NCI-H1417 (cell line): ENCODE measurements at regions not wholly inside any gene's neighbourhood (a gene's known extent, or its start where the extent isn't known, plus 50 kb on each side); places are given as distances from the start of the nearest gene placed in this dataset.
A peak's percentile ranks its signal among the peaks of the same experiment; 100 is the strongest.

Source experiments
- DNase-seq, 3 experiments: peaks; one replicate each; lab custom pipeline; 2025; lab: John Stamatoyannopoulos, UW

DNA sequence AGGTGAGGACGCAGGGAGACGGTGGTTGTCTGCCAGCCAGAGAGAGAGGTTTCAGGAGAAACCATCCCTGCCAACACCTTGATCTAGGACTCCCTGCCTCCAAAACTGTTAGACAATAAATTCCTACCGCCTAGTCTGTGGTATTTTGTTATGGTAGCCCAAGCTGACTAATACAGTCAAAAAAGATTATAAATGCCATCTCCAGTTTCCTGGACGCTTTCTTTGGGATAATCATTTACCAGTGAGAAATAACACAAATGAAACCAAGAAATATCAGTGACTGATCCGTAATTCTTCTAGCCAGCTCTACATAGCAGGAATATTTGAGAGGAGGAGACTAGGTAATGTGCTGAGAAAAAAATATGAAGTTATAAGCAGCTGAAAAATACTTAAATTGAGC is 707.8 kb upstream of the LMCD1 start:
- no peak for DNase-seq

DNA sequence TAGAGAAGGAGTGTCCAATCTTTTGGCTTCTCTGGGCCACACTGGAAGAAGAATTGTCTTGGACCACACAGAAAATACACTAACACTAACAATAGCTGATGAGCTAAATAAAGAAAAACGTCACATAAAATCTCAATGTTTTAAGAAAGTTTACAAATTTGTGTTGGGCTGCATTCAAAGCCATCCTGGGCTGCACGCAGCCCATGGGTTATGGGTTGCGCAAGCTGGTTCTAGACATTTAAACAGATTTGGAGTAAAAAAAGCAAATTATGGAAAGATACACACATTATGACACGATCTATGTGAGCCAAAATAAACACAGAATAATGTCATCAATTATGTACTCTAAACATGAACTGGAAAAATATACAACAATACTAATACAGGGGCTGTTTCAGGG is 703.3 kb upstream of the LMCD1 start:
- no peak for DNase-seq

DNA sequence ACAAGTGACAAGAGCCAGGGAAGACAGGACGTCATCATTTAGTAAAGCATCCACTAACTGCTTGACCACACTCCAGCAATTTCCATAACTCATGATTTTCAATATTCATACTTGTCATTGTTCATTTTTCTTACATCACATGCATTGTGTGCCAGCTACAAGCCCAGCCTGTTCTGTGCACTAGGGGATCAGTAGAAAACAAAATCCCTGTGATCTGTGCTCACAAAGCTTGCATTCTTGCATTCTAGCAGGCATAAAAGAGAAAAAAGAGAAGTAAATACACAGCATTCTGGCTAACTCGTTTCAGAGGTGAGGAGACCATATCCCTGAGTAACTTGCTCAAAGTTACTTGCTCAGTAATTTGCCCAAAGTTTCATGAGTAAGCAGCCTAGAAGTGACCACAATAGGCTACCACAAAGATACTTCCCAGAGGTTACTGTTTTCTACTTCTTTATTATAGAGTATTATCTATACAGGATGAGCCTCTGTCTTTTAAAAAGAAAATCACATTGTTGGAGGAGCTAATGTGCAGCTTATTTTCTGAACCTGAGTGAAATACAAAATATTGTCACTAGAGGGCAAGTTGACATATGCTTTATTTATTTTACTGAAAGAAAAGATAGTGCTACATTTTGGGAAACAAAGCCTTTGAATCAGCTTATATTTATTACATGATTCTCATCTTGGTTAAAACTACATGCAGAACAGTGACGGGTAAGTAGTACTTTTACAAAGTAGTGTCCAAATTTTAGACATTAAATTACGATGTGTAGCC is 701.4 kb upstream of the LMCD1 start:
- peak in 2 of 3 experiments; percentile 19 to 25 for DNase-seq

DNA sequence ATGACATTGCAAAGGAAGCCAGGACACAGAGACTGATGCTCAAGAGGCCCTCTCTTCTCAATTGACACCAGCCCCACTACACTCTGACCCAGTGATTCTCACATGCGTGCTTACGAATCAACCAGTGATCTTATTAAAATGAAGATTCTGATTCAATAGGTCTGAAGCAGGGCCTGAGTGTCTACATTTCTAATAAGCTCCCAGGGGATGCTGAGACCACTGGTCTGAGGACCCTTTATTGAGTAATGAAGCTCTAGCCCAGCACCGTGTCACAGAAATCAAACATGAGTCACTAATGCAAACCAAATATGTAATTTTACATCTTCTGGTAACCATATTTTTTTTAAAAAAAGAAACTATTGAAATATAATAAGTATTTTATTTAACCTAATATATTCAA is 689.1 kb upstream of the LMCD1 start:
- peak in 1 of 3 experiments; percentile 2 for DNase-seq

- peak; percentile 4 to 84 (median 38) for DNase-seq
These were observed 688.3 kb upstream of the LMCD1 start for GRCh38 chr3:7813365-7813764.

GRCh38 chr3:7817239-7817638 is 684.4 kb upstream of the LMCD1 start:
- DNase-seq = no peak

DNA sequence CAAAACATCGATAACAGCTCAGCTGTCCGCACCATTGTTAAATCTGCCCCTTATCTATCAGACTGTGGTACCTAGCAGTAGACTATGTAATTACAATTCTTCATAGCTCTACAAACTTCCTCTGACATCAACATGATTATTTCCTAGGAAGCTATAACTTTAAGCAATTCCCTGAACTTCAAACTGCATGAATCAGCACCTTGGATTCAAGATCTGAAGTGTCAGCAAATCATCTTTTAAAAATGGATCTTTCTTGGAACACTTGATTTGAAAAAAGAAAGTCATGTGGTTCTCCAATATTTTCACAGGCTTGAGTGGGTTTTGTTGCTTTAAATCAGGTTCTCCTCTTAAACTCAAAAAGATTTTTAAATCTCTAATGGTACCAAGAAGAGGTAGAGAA is 680.7 kb upstream of the LMCD1 start:
- no peak for DNase-seq

GRCh38 chr3:7821858-7822257 is 679.8 kb upstream of the LMCD1 start:
- DNase-seq = no peak

GRCh38 chr3:7841451-7841850 is 660.2 kb upstream of the LMCD1 start:
- DNase-seq = no peak

DNA sequence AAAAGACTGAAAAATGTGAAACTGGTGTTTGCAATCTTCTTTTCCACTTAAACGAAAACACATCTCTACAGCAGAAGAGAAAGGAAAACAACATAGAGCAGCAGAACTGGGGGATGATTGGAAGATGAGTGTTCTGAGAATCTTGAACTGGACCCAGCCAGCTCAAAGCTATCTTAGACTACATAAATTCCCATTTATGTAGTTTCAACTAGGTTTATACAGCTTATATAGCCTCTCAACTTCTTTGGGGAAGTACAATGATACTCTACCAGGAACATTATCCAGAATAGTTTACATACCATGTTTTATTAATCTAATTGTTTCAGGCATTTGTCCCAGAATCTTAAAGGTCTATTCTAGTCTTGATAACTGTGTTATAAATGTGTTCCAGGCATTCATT is 658.2 kb upstream of the LMCD1 start:
- DNase-seq = no peak

GRCh38 chr3:7847021-7847420 is 654.6 kb upstream of the LMCD1 start:
- DNase-seq = no peak

DNA sequence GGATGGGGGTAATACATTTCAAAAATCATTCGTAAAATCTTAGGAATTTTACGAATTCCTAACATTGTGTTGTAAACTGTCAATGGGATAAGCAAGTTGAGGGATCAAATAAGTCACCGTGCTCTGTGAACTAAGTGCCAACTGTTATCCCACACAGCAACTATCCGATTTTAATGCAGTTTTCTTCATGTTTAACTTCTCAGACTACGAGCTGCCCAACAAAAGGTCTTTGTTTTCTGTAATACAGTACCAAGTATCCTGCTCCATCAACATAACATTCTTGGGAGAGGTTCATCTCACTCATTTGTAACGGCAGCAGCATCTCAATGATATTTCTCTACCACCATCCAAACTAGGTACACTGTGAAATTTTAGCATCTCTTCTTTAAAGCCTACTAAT is 654.1 kb upstream of the LMCD1 start:
- DNase-seq = no peak

- no peak for DNase-seq
These were observed 647.4 kb upstream of the LMCD1 start for GRCh38 chr3:7854266-7854665.

- DNase-seq = no peak
These were observed 646.9 kb upstream of the LMCD1 start for GRCh38 chr3:7854721-7855120.

- no peak for DNase-seq
These were observed 636.0 kb upstream of the LMCD1 start for GRCh38 chr3:7865611-7866010.

DNA sequence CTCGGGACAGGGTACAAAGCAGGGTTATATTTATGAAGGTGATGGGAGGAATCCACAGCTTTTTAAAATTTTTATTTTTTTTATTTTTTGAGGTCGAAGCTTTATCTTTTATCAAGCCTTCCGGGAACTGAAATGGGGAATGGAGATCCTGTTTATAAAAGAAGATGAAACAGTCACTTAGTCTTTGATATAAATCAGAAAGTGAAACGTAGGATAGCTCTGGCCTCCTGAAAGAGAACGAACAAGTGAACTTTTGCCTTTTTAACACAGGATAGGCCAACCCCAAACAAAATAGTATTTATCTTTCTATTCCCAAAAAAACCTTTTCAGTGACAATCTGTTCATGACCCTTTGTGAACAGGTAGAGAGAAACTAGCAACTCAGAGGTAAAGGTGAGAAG is 634.0 kb upstream of the LMCD1 start:
- DNase-seq = no peak

GRCh38 chr3:7871003-7871560 is 630.5 kb upstream of the LMCD1 start:
- peak in 1 of 3 experiments; percentile 1 for DNase-seq

DNA sequence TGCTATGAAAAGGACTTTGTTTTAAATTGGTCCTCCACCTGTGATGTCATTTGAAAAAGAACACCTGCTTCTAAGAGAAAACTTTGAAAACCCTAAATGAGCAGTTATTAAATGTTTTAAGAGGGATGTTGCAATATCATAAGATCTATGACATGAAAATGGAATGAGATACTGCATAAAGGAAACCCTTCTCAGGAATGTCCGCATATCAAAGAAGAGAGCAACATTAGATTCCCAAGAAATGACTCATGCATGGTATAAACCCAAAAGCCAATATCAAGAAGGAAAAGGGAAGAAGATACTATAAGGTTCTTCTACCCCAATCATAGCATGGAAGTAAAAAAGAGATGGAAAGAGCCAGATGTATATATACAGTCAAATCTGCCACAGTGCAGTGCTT is 627.5 kb upstream of the LMCD1 start:
- DNase-seq = no peak

GRCh38 chr3:7875925-7876324 is 625.7 kb upstream of the LMCD1 start:
- no peak for DNase-seq

DNA sequence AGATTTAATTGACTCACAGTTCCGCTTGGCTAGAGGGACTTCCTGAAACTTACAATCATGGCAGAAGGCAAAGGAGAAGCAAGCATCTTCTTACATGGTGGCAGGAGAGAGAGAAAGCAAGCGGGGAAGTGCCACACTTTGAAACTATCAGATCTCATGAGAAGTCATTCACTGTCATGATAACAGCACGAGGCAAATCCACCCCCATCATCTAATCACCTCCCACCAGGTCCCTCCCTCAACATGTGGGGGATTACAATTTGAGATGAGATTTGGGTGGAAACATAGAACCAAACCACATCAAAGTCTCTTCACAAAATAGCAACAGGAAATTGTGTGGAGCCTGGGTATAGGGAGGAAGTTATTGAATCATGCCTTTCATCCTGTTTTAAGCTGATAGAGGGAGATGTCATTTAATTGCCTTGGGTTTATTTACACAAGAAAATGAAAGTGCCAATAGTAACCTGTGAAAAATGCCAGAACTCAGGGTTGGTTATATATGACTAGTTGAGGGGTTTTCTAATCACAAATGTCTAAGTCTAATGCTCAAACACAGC is 624.8 kb upstream of the LMCD1 start:
- no peak for DNase-seq

- DNase-seq = no peak
These were observed 624.3 kb upstream of the LMCD1 start for GRCh38 chr3:7877312-7877711.

DNA sequence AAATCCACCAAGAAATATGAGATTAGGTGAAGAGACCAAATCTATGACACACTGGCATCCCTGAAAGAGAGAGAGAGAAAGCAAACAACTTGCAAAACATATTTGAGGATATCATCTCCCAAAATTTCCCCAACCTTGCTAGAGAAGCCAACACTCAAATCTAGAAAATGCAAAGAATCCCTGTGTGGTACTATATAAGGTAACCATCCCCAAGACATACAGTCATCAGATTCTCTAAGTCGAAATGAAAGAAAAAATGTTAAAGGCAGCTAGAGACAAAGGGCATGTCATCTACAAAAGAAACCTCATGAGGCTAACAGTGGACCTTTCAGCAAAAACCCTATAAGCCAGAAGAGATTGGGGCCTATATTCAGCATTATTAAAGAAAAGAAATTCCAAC is 622.1 kb upstream of the LMCD1 start:
- DNase-seq = no peak

DNA sequence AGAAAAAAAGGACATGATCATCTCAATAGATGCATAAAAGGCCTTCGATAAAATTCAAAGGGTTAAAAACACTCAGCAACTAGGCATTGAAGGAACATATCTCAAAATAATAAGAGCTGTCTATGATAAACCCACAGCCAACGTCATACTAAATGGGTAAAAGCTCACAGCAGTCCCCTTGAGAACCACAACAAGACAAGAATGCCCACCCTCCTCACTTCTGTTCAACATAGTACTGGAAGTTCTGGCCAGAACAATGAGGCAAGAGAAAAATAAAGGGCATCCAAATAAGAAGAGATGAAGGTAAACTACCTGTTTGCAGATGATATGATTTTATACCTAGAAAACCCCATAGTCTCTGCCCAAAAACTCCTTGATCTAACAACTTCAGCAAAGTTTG is 619.7 kb upstream of the LMCD1 start:
- no peak for DNase-seq

GRCh38 chr3:7897655-7898054 is 604.0 kb upstream of the LMCD1 start:
- no peak for DNase-seq
